BJ (cell line): ENCODE measurements at regions not wholly inside any gene's neighbourhood (a gene's known extent, or its start where the extent isn't known, plus 50 kb on each side); places are given as distances from the start of the nearest gene placed in this dataset.
"Not testable (repeated sequence)": the region's sequence is repeated elsewhere in the genome, so short reads cannot be mapped to it uniquely, and the experiment has no call there.

Experiments used
- CTCF ChIA-PET: fragments of 350-600 bp; formaldehyde crosslinking; extraction: SDS; loops from one replicate; lab custom pipeline; 2021; ENCODE audit warnings: antibody characterized with exemption, inconsistent platforms; lab: Yijun Ruan, JAX
- POLR2A ChIA-PET: fragments of 300-600 bp; sonication (Branson Sonifier 250); formaldehyde crosslinking; extraction: SDS; loops from one replicate; lab custom pipeline; 2021; ENCODE audit warnings: antibody characterized with exemption; lab: Charles Lee
- DNase-seq: peaks from one replicate; pipeline ENCODE4 v3.0.0-alpha.2; 2011; ENCODE audit warnings: low read depth
- H3K27me3 ChIP-seq: 2 replicates; pipeline ENCODE4 v1.6.0; 2011; ENCODE audit warnings: low read length; ENCODE audit not compliant: control insufficient read depth, insufficient read depth
- H3K36me3 ChIP-seq: 2 replicates; pipeline ENCODE4 v1.5.1; 2011; ENCODE audit warnings: low read length; ENCODE audit not compliant: control insufficient read depth, insufficient read depth
- H3K4me3 ChIP-seq: 2 replicates; pipeline ENCODE4 v1.5.1; 2011; ENCODE audit warnings: low read depth, mild to moderate bottlenecking, control low read depth, low read length
- TF ChIP-seq, protein P1 (sequence below): IDR thresholded peaks from 2 replicates; pipeline ENCODE4 v1.5.1; 2011; ENCODE audit warnings: low read depth, mild to moderate bottlenecking, control low read depth, inconsistent platforms, low read length, moderate library complexity; ENCODE audit not compliant: insufficient read depth

DNA sequence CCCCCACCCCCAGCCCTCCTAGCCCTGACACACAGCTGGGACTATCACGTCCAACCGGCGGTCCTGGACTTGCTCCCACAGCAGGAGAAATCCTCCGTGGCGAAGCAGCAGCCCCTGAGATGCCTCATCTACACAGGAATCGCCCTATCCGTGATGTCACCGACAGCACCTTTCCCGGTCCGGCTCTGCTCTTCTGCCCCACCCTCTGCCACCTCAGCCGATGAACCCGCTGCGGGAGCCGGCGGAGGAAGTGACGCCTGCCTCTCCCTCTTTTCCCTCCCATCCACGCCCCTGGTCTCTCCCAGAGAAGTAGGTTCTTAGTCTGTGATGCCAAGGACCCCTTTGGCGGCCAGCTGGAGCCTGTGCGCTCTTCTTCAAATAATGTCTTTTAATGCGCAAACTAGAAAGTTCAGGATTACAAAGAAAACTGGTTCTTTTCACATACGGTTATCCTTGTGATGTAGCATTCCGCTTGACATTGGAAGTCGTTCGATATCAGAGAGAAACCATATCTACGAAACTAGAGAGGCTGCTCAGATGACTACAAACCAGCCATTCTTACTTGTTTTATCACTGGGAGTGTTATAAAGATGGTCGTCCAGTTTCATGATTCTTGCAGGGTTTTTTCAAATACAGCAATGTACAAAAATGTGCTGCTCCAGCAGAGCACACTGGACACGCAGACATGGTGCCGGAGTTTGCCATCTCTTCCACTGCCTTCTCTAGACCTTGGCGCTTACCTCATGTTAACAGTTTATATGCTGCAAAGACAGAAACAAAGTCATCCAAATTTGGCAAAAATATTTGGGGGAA is 120.3 kb downstream of the PPIAL4G start:
- DNase-seq: no peak
- Histone ChIP-seq H3K4me3 (peak overlapping the region; percentile 18; the same call in 1 of the 2 replicates), H3K36me3 (no peaks in the 10 kb centered on the region), H3K27me3 (peaks cover 19% of the 10 kb centered on the region)
- ChIA-PET CTCF (no interaction called here), POLR2A (no interaction called here)
- TF ChIP-seq, protein P1, sequence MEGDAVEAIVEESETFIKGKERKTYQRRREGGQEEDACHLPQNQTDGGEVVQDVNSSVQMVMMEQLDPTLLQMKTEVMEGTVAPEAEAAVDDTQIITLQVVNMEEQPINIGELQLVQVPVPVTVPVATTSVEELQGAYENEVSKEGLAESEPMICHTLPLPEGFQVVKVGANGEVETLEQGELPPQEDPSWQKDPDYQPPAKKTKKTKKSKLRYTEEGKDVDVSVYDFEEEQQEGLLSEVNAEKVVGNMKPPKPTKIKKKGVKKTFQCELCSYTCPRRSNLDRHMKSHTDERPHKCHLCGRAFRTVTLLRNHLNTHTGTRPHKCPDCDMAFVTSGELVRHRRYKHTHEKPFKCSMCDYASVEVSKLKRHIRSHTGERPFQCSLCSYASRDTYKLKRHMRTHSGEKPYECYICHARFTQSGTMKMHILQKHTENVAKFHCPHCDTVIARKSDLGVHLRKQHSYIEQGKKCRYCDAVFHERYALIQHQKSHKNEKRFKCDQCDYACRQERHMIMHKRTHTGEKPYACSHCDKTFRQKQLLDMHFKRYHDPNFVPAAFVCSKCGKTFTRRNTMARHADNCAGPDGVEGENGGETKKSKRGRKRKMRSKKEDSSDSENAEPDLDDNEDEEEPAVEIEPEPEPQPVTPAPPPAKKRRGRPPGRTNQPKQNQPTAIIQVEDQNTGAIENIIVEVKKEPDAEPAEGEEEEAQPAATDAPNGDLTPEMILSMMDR: no peak

DNA sequence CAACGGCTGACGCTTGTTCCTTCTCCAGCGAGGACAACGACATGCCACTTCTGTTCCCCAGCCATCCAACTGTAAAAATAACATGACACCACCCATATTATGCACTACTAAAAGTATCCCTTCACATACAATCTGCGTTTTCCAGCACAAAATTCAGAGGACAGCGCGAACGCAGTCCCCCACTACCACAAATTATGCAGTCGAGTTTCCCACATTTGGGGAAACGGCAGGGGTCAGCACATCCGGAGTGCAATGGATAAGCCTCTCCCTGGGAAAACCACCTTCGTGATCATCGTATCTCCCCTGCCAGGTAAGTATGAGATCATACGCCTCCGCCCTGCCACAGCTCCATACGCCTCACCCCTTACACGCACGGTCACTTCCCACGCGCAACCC is 120.9 kb downstream of the PPIAL4G start:
- TF ChIP-seq, protein P1: no peak
- Histone ChIP-seq H3K27me3 (peaks cover 19% of the 10 kb centered on the region), H3K36me3 (no peaks in the 10 kb centered on the region), H3K4me3 (no peak overlapping the region)
- ChIA-PET CTCF (no interaction called here), POLR2A (no interaction called here)
- DNase-seq: no peak

DNA sequence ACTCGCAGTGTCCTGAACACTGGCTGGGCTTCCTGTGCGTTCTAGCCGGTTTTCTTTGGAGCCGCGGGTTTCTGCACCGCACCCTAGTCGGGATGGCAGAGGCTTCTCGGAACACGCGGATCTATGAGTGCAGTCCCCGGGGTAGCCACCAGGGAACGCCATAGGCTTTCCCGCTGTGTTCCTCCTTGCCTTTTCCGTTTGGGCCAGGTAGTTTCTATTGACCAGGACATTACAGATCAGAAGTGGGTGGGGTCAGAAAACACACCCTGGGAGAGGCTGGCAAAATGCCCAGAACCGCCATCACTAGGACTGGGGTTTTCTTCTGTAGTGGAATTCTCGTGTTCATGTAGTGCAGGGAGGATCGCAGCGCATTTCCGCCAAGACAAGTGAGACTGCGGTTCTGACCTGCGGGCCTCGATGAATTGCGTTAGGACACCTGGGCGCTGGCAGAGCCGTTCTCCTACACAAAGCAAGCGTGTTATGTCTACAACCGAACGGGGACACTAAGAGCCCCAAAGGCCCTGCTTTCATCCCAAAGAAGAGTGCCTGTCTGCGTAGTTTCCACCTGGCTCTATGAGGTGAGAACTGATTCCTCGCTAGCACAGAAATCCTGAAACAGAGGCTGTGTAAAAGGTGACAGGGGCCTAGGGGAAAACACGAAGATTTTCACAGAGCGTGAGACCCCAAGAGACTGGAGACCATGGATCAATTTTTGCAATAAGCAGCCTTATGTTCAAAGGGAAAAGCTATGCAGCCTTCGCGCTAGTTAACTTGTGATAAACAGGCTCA is 121.5 kb downstream of the PPIAL4G start:
- H3K27me3 ChIP-seq: peaks cover 19% of the 10 kb centered on the region
- CTCF ChIA-PET, POLR2A ChIA-PET, H3K36me3 ChIP-seq, DNase-seq, H3K4me3 ChIP-seq: not testable (repeated sequence)
- TF ChIP-seq, protein P1: 0 out of 2 replicates have a peak, but pooled peaks have one; percentile 18

DNA sequence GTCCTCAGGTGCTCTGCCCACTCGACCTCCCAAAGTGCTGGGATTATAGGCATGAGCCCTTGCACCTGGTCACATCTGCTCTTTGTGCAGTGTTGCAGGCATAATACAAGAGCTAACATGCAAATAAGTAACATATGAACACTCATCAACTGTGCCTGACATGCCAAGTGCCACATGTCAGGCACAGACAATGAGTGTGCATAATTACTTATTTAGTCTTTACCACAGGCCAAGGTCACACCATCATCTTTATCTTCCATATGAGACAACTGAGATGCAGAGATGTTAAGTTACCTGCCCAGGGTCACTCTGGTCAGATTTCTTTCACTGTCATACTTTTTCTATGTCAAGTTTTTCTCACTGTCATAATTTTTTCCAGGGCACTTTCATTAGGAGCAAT is 126.1 kb downstream of the PPIAL4G start:
- ChIA-PET CTCF (interaction anchor here (1.8 kb wide), 1 partner anchor 11 kb away, joined by 10 read pairs; no protein-coding TSS in a partner anchor), POLR2A (no interaction called here)
- Histone ChIP-seq H3K4me3 (no peak overlapping the region), H3K36me3 (no peaks in the 10 kb centered on the region), H3K27me3 (peaks cover 20% of the 10 kb centered on the region)
- TF ChIP-seq, protein P1: no peak
- DNase-seq: no peak

DNA sequence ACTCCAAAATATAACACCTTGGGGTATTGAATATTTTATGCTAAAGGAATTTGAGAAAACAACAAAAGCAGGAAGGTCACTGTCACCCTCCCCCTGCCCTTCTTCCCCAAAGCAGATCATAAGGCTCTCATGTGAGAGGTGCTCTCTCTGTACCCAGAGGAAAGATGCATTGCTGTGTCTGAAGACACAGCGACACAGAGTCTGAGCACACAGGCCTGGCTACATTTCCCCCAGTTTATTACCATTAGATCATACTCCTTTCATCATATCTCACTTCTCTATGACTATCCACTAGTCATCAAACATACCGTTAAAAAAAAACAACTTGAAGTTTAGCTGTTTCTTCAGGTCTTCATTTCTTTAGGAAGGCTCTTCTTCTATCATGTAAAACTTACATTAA is 127.1 kb downstream of the PPIAL4G start:
- ChIA-PET POLR2A (no interaction called here), CTCF (no interaction called here)
- Histone ChIP-seq H3K4me3 (no peak overlapping the region), H3K36me3 (no peaks in the 10 kb centered on the region), H3K27me3 (peaks cover 19% of the 10 kb centered on the region)
- TF ChIP-seq, protein P1: no peak
- no peak for DNase-seq
